CD4-positive, CD25-positive, alpha-beta regulatory T cell (primary cell): ENCODE measurements at regions not wholly inside any gene's neighbourhood (a gene's known extent, or its start where the extent isn't known, plus 50 kb on each side); places are given as distances from the start of the nearest gene placed in this dataset.

ENCODE experiments used
- ATAC-seq, 2 donors: fragments of 150-1000 bp; cut with Tn5 transposase; one replicate each; pipeline ENCODE4 v1.10.0; 2021; ENCODE audit warnings: low read depth in 2 of 2, moderate number of reproducible peaks in 2 of 2, moderate library complexity in 1 of 2
- DNase-seq, 3 donors: peaks; one replicate each; pipeline versions ENCODE4 v3.0.0 to v3.0.0-alpha.2; 2012 to 2022; ENCODE audit warnings: mixed read lengths in 1 of 3
- H3K27ac ChIP-seq: one replicate; pipeline ENCODE4 v1.7.0; 2013; ENCODE audit warnings: mild to moderate bottlenecking, low read length; ENCODE audit not compliant: insufficient read depth, poor library complexity, severe bottlenecking
- H3K27me3 ChIP-seq: one replicate; pipeline ENCODE4 v1.7.0; 2013; ENCODE audit warnings: low read length; ENCODE audit not compliant: control insufficient read depth, insufficient read depth
- H3K36me3 ChIP-seq: one replicate; pipeline ENCODE4 v1.7.0; 2013; ENCODE audit warnings: mild to moderate bottlenecking, low read length, moderate library complexity; ENCODE audit not compliant: control insufficient read depth, insufficient read depth
- H3K4me1 ChIP-seq: 2 replicates; pipeline ENCODE4 v1.7.0; 2013; ENCODE audit warnings: mild to moderate bottlenecking, low read length; ENCODE audit not compliant: insufficient read depth, control insufficient read depth, poor library complexity, severe bottlenecking
- H3K4me3 ChIP-seq: one replicate; pipeline ENCODE4 v1.7.0; 2013; ENCODE audit warnings: low read depth, mild to moderate bottlenecking, low read length, moderate library complexity
- H3K9me3 ChIP-seq, 2 experiments: 1 replicate in 1 of 2; 2 replicates in 1 of 2; pipeline ENCODE4 v1.7.0; 2013; ENCODE audit warnings: low read length in 2 of 2, mild to moderate bottlenecking in 1 of 2, moderate library complexity in 1 of 2; ENCODE audit not compliant: control insufficient read depth in 2 of 2
- H3K27ac Mint-ChIP-seq, 3 donors: one replicate each; pipeline ENCODE4 v1.8.0; 2020 to 2022; ENCODE audit warnings: mild to moderate bottlenecking in 3 of 3, mixed read lengths in 3 of 3, moderate library complexity in 2 of 3
- H3K27me3 Mint-ChIP-seq: one replicate; pipeline ENCODE4 v1.8.0; 2022; ENCODE audit warnings: mild to moderate bottlenecking, mixed read lengths
- H3K36me3 Mint-ChIP-seq: one replicate; pipeline ENCODE4 v1.8.0; 2020; ENCODE audit warnings: mixed read lengths
- H3K4me1 Mint-ChIP-seq, 4 donors: one replicate each; pipeline ENCODE4 v1.8.0; 2020 to 2022; ENCODE audit warnings: mixed read lengths in 4 of 4, mild to moderate bottlenecking in 1 of 4
- H3K4me3 Mint-ChIP-seq, 4 donors: one replicate each; pipeline ENCODE4 v1.8.0; 2020 to 2022; ENCODE audit warnings: mild to moderate bottlenecking in 4 of 4, mixed read lengths in 4 of 4, moderate library complexity in 3 of 4
- H3K9me3 Mint-ChIP-seq, 7 donors: one replicate each; pipeline ENCODE4 v1.8.0; 2020 to 2022; ENCODE audit warnings: mixed read lengths in 7 of 7, mild to moderate bottlenecking in 3 of 7, moderate library complexity in 2 of 7

- Histone ChIP-seq H3K27me3 (no peaks in the 10 kb centered on the region), H3K27ac (no peak overlapping the region), H3K36me3 (no peaks in the 10 kb centered on the region), H3K4me3 (no peak overlapping the region), H3K4me1 (no peaks in the 10 kb centered on the region), H3K9me3 (no peaks in the 10 kb centered on the region)
- H3K4me3 Mint-ChIP-seq = no peak overlapping the region
- no peaks in the 10 kb centered on the region for H3K27me3 Mint-ChIP-seq
- no peaks in the 10 kb centered on the region for H3K4me1 Mint-ChIP-seq
- no peaks in the 10 kb centered on the region for H3K36me3 Mint-ChIP-seq
- H3K9me3 Mint-ChIP-seq = peaks cover 0 to 3% (median 0%) of the 10 kb centered on the region in 7 donors
- no peak for DNase-seq
- no peak for ATAC-seq
- H3K27ac Mint-ChIP-seq = no peak overlapping the region
These were observed 734.6 kb downstream of the GLUD2 start for GRCh38 chrX:121781991-121782390.

DNA sequence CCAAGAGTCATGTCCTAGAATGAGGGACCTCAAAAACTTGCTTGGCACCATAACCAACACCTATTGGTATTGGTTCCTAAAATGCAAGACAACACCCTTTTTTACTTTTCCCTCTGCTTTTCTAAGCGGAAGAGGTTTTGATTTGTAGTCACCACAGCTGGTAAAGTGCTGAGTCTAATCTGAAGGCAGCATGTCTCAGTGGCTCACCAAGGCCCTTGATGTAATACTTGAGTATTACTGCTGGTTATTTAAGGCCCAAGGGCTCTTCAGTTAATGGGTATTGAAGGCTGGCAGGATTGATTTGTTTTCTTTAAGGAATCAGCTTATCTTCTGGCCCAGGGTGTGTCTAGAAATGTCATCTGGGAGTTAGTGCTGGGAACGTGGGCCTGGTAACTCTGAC, 735.1 kb downstream of the GLUD2 start:
- peaks cover 0 to 5% (median 0%) of the 10 kb centered on the region in 7 donors for H3K9me3 Mint-ChIP-seq
- no peaks in the 10 kb centered on the region for H3K36me3 Mint-ChIP-seq
- H3K27ac Mint-ChIP-seq = no peak overlapping the region
- no peaks in the 10 kb centered on the region for H3K27me3 ChIP-seq
- no peak overlapping the region for H3K4me3 Mint-ChIP-seq
- no peaks in the 10 kb centered on the region for H3K36me3 ChIP-seq
- peaks cover 0 to under 1% of the 10 kb centered on the region in 2 experiments for H3K9me3 ChIP-seq
- DNase-seq = no peak
- no peak overlapping the region for H3K4me3 ChIP-seq
- H3K4me1 Mint-ChIP-seq = no peaks in the 10 kb centered on the region
- no peak for ATAC-seq
- H3K4me1 ChIP-seq = no peaks in the 10 kb centered on the region
- H3K27me3 Mint-ChIP-seq = no peaks in the 10 kb centered on the region
- H3K27ac ChIP-seq = no peak overlapping the region

DNA sequence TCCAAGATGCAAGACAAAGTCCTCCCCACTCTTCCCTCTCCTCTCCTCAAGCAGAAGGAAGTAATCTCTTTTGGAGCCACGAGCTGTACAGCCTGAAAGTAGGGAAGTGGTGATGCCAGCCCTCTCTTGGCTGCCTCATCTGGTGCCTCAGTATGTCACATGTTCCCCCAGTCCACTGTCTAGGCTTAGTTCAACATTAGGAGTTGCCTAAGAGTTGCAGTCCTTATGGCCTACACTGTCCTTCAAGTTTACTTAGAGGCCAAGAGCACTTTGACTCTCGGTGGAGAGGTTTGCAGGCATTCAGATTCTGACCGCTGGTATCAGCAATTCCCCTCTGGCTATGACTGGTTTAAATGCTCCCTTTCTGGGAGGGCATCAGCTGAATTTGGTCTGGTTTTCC, 735.6 kb downstream of the GLUD2 start:
- no peak for DNase-seq
- ATAC-seq = no peak
- Mint-ChIP-seq H3K9me3 (peaks cover 0 to 5% (median 0%) of the 10 kb centered on the region in 7 donors), H3K36me3 (no peaks in the 10 kb centered on the region), H3K27ac (no peak overlapping the region), H3K27me3 (no peaks in the 10 kb centered on the region), H3K4me3 (no peak overlapping the region), H3K4me1 (no peaks in the 10 kb centered on the region)
- Histone ChIP-seq H3K9me3 (peaks cover 0 to 1% of the 10 kb centered on the region in 2 experiments), H3K27ac (no peak overlapping the region), H3K4me1 (no peaks in the 10 kb centered on the region), H3K4me3 (no peak overlapping the region), H3K27me3 (no peaks in the 10 kb centered on the region), H3K36me3 (no peaks in the 10 kb centered on the region)

DNA sequence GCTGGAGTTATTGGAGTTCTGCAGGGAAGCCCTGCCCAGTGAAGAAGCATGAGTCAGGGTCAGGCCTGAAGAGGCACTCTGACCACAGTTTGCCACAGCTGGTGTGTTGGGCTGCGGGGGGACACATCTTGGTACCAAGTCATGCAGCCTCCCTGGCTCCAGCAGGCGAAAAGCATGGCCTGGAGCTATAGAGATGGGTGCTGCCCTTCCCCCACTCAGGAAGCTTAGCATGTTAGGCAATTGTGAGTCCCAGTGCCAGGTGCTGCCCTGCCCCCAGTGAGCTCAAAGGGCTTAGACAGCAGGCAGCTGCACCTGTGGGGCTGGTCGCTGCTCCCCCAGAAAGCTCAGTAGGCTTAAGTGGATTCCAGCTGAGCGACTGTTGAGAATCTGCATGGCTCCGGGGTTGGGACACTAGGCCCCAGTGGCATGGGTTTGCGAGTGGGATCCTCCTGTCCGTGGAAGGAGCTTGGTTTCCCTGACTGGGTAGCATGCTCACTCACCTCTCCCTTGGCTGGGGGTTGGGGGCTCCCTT, 755.5 kb downstream of the GLUD2 start:
- no peaks in the 10 kb centered on the region for H3K9me3 ChIP-seq
- Mint-ChIP-seq H3K27me3 (no peaks in the 10 kb centered on the region), H3K27ac (no peak overlapping the region), H3K9me3 (peaks cover 0 to 5% (median 0%) of the 10 kb centered on the region in 7 donors), H3K36me3 (no peaks in the 10 kb centered on the region), H3K4me3 (no peak overlapping the region), H3K4me1 (no peaks in the 10 kb centered on the region)
- no peak for ATAC-seq
- H3K4me3 ChIP-seq = no peak overlapping the region
- H3K4me1 ChIP-seq = no peaks in the 10 kb centered on the region
- H3K27ac ChIP-seq = no peak overlapping the region
- no peak for DNase-seq
- no peaks in the 10 kb centered on the region for H3K36me3 ChIP-seq
- no peaks in the 10 kb centered on the region for H3K27me3 ChIP-seq

DNA sequence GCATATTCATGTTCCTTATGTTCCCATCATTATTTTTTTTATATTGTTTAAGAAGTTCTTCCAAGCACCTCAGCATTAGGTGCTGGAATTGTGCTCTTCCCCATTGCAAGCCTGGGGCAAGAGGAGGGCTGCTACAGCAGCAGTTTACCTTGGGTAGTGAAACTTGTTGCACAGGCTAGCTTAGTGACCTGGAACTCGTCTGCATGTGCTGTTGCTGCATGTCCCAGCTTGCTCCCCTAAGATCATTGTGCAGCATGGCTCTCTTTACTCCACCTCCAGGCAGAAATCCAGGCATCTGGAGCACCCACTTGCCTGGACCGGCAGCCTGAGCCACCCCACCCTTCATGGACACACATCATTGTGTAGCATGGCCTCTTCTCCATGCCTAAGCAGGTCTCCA, 776.0 kb downstream of the GLUD2 start:
- no peaks in the 10 kb centered on the region for H3K4me1 Mint-ChIP-seq
- no peaks in the 10 kb centered on the region for H3K27me3 Mint-ChIP-seq
- no peak overlapping the region for H3K4me3 Mint-ChIP-seq
- no peak overlapping the region for H3K27ac Mint-ChIP-seq
- H3K9me3 Mint-ChIP-seq = peaks cover 0 to 3% (median 0%) of the 10 kb centered on the region in 7 donors
- Histone ChIP-seq H3K4me1 (no peaks in the 10 kb centered on the region), H3K4me3 (no peak overlapping the region), H3K9me3 (no peaks in the 10 kb centered on the region), H3K36me3 (no peaks in the 10 kb centered on the region), H3K27me3 (no peaks in the 10 kb centered on the region), H3K27ac (no peak overlapping the region)
- DNase-seq (no peak), ATAC-seq (no peak)
- H3K36me3 Mint-ChIP-seq = no peaks in the 10 kb centered on the region

DNA sequence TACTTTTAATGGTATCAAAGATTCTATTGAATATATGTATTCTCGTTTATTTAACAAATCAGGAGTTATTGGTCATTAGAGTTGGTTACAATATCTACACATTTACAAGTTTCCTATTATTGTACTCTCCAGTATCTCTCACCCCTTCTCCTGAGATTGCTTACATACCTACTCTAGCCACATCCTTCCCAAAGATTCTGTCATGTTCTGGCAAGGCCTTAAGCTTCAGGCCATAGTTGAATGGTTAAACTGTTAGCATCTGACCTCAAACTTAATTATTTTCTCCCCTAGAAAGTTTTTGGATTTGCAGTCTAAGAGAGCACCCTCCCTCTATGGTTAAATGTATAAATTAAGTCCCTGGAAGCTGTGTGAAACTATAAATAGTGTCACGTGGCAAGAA, 784.2 kb downstream of the GLUD2 start:
- H3K27me3 Mint-ChIP-seq = no peaks in the 10 kb centered on the region
- H3K9me3 ChIP-seq = no peaks in the 10 kb centered on the region
- H3K4me1 ChIP-seq = no peaks in the 10 kb centered on the region
- no peaks in the 10 kb centered on the region for H3K36me3 Mint-ChIP-seq
- no peak overlapping the region for H3K27ac Mint-ChIP-seq
- no peak overlapping the region for H3K4me3 Mint-ChIP-seq
- H3K4me1 Mint-ChIP-seq = no peaks in the 10 kb centered on the region
- H3K36me3 ChIP-seq = no peaks in the 10 kb centered on the region
- H3K27me3 ChIP-seq = no peaks in the 10 kb centered on the region
- peaks cover 0 to 5% (median 2%) of the 10 kb centered on the region in 7 donors for H3K9me3 Mint-ChIP-seq
- H3K27ac ChIP-seq = no peak overlapping the region
- no peak for DNase-seq
- ATAC-seq = no peak
- H3K4me3 ChIP-seq = no peak overlapping the region

- H3K4me3 ChIP-seq = no peak overlapping the region
- H3K27ac ChIP-seq = no peak overlapping the region
- H3K4me1 ChIP-seq = no peaks in the 10 kb centered on the region
- no peaks in the 10 kb centered on the region for H3K36me3 ChIP-seq
- Mint-ChIP-seq H3K27ac (no peak overlapping the region), H3K9me3 (peaks cover 0 to 5% (median 2%) of the 10 kb centered on the region in 7 donors), H3K36me3 (no peaks in the 10 kb centered on the region), H3K4me1 (no peaks in the 10 kb centered on the region), H3K27me3 (no peaks in the 10 kb centered on the region), H3K4me3 (no peak overlapping the region)
- ATAC-seq = no peak
- H3K27me3 ChIP-seq = no peaks in the 10 kb centered on the region
- DNase-seq = no peak
- H3K9me3 ChIP-seq = no peaks in the 10 kb centered on the region
These were observed 785.0 kb downstream of the GLUD2 start for GRCh38 chrX:121832446-121832845.

DNA sequence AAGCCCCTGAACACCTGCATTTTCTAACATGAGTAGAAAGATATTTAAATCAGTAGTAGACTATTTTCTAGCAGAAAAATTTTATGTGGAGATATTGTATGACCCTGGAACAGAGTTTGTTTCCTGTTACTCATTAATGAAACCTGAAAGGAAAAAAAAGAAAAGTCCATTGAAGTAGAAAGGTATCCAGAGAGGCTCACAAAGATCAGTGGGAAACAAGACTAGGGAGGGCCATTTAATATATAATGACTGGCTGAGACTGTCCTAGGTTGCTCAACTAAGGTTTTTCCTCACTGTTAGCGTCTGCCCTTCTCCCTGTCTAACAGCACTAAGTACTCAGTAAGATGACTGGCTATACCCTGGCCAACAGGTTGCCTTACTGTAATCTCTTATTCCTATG, 788.6 kb downstream of the GLUD2 start:
- Mint-ChIP-seq H3K9me3 (peaks cover 0 to 5% (median 1%) of the 10 kb centered on the region in 7 donors), H3K27me3 (no peaks in the 10 kb centered on the region), H3K4me3 (no peak overlapping the region), H3K36me3 (no peaks in the 10 kb centered on the region), H3K4me1 (no peaks in the 10 kb centered on the region), H3K27ac (no peak overlapping the region)
- H3K36me3 ChIP-seq = no peaks in the 10 kb centered on the region
- no peak overlapping the region for H3K27ac ChIP-seq
- H3K4me3 ChIP-seq = no peak overlapping the region
- H3K27me3 ChIP-seq = no peaks in the 10 kb centered on the region
- ATAC-seq = no peak
- H3K4me1 ChIP-seq = no peaks in the 10 kb centered on the region
- H3K9me3 ChIP-seq = no peaks in the 10 kb centered on the region
- no peak for DNase-seq
